ENCODE measurements at regions not wholly inside any gene's neighbourhood (a gene's known extent, or its start where the extent isn't known, plus 50 kb on each side); places are given as distances from the start of the nearest gene placed in this dataset.

DNA sequence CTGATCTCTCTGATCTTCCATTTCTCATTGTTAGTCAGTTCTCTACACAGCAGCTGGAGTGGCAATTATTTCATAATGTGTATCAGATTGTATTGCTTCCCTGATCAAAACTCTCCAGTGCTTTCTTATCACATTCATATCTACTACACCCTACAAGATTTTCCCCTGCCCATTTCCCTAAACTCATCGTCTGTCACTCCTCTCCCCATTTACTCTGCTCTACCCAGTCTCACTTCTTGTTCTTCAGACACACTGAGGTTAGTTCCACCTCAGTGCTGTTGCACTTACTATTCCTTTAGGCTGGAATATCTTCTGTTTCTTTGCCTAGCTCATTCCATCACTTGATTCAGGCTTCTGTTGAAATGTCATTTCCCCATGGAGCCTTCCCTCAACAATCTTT lies 197.1 kb downstream of the SATB1 start:
- H3K27ac Mint-ChIP-seq, result no peak overlapping the region
- H2AFZ ChIP-seq (ENCODE audit: low read length), result no peak overlapping the region
- peaks cover 14 to 16% of the 10 kb centered on the region in 2 experiments for H3K4me1 Mint-ChIP-seq
- no peak overlapping the region for H3K27ac ChIP-seq (ENCODE audit: insufficient read length, low read depth, low read length)
- H3T11ph ChIP-seq (ENCODE audit: low read length), result no peak overlapping the region
- H3K4me2 ChIP-seq (ENCODE audit: insufficient read depth, insufficient read length, low read length), result no peak overlapping the region
- H3K79me1 ChIP-seq (ENCODE audit: insufficient read depth, low read depth, low read length, poor library complexity, severe bottlenecking), result no peaks in the 10 kb centered on the region
- no peak overlapping the region for H2BK5ac ChIP-seq (ENCODE audit: insufficient read length, low read length)
- DNase-seq, result no peak
- no peak overlapping the region for H4K91ac ChIP-seq (ENCODE audit: insufficient read length, low read depth, low read length)
- no CpG with 5 or more reads among the region's 1 CpG for WGBS (ENCODE audit: extremely low coverage, insufficient read length, low lambda C conversion rate)
- H3K4me1 ChIP-seq (ENCODE audit: insufficient read depth, low read length), result no peaks in the 10 kb centered on the region
- H3K9me3 ChIP-seq (ENCODE audit: control insufficient read depth, low read depth, low read length), result no peaks in the 10 kb centered on the region
- no peak overlapping the region for H2BK12ac ChIP-seq (ENCODE audit: insufficient read length, low read depth, low read length)
- H3K9me3 Mint-ChIP-seq, result no peaks in the 10 kb centered on the region
- no peaks in the 10 kb centered on the region for H4K20me1 ChIP-seq (ENCODE audit: control insufficient read depth, insufficient read depth, insufficient read length)
- no peaks in the 10 kb centered on the region for H3K79me2 ChIP-seq (ENCODE audit: insufficient read depth, low read length)
- no peak overlapping the region for H4K8ac ChIP-seq (replicated peaks; ENCODE audit: insufficient read length, low read depth, low read length)
- no peak overlapping the region for H3K4me3 Mint-ChIP-seq
- no peaks in the 10 kb centered on the region for H3K23me2 ChIP-seq (ENCODE audit: insufficient read length, low read depth, low read length, poor library complexity, severe bottlenecking)
- no peak overlapping the region for H3K14ac ChIP-seq (ENCODE audit: insufficient read depth, low read length)
- H2BK120ac ChIP-seq (ENCODE audit: low read depth, low read length, poor library complexity, severe bottlenecking), result no peak overlapping the region
- TF ChIP-seq, protein P1, sequence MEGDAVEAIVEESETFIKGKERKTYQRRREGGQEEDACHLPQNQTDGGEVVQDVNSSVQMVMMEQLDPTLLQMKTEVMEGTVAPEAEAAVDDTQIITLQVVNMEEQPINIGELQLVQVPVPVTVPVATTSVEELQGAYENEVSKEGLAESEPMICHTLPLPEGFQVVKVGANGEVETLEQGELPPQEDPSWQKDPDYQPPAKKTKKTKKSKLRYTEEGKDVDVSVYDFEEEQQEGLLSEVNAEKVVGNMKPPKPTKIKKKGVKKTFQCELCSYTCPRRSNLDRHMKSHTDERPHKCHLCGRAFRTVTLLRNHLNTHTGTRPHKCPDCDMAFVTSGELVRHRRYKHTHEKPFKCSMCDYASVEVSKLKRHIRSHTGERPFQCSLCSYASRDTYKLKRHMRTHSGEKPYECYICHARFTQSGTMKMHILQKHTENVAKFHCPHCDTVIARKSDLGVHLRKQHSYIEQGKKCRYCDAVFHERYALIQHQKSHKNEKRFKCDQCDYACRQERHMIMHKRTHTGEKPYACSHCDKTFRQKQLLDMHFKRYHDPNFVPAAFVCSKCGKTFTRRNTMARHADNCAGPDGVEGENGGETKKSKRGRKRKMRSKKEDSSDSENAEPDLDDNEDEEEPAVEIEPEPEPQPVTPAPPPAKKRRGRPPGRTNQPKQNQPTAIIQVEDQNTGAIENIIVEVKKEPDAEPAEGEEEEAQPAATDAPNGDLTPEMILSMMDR (conservative IDR thresholded peaks at IDR 0.05), result no peak
- no peak overlapping the region for H2BK20ac ChIP-seq (ENCODE audit: low read depth, low read length, poor library complexity, severe bottlenecking)
- H3K27me3 Mint-ChIP-seq (ENCODE audit: low read depth), result no peaks in the 10 kb centered on the region
- no peak overlapping the region for H2AK5ac ChIP-seq (ENCODE audit: insufficient read length, low read length)
- H3K9ac ChIP-seq (ENCODE audit: extremely low read depth, insufficient read length, low read length), result no peak overlapping the region
- H3K18ac ChIP-seq (ENCODE audit: insufficient read length, low read depth, low read length), result no peak overlapping the region
- H3K56ac ChIP-seq (ENCODE audit: insufficient read length, low read depth, low read length), result no peak overlapping the region
- H4K5ac ChIP-seq (ENCODE audit: insufficient read length, low read depth, low read length), result no peak overlapping the region
- no peak overlapping the region for H3K4ac ChIP-seq (ENCODE audit: low read depth, low read length)
- H3K27me3 ChIP-seq (ENCODE audit: insufficient read depth, low read length), result no peaks in the 10 kb centered on the region
- H3K23ac ChIP-seq (ENCODE audit: insufficient read length, low read depth, low read length), result no peak overlapping the region
- H3K36me3 Mint-ChIP-seq (ENCODE audit: insufficient read depth in 1 of 3, low read depth in 3 of 3), result no peaks in the 10 kb centered on the region
- H2BK15ac ChIP-seq (ENCODE audit: low read depth, low read length), result no peak overlapping the region
